ENCODE measurements at regions not wholly inside any gene's neighbourhood (a gene's known extent, or its start where the extent isn't known, plus 50 kb on each side); places are given as distances from the start of the nearest gene placed in this dataset.

DNA sequence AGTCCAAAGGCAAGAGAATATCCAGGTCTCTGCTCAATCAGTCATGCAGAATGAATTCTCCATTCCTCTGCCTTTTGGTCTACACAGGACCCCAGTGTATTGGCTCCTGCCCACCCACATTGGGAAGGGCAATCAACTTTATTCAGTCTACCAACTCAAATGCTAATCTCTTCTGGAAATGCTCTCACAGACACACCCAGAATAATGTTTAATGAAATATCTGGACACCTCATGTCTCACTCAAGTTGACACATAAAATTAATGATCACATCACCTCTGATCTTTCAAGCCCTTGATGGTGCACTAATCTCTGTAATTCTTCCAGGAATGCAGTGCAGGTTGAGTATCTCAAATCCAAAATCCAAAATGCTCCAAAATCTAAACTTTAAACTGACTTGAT lies 315.6 kb downstream of the HRH4 start:
- H3K27ac Mint-ChIP-seq = no peak overlapping the region
- H3K27me3 Mint-ChIP-seq = no peaks in the 10 kb centered on the region
- H3K9me3 Mint-ChIP-seq = no peaks in the 10 kb centered on the region
- H3K4me3 Mint-ChIP-seq = no peak overlapping the region
- H3K36me3 Mint-ChIP-seq (ENCODE audit: low read depth) = no peaks in the 10 kb centered on the region
- POLR2A ChIA-PET = no interaction called here
- intact Hi-C loops (cut with micrococcal nuclease) = no loop called here
- H3K4me1 Mint-ChIP-seq = no peaks in the 10 kb centered on the region
- ATAC-seq (ENCODE audit: low read depth) (no peak), DNase-seq (no peak)
- TF ChIP-seq, protein P1, sequence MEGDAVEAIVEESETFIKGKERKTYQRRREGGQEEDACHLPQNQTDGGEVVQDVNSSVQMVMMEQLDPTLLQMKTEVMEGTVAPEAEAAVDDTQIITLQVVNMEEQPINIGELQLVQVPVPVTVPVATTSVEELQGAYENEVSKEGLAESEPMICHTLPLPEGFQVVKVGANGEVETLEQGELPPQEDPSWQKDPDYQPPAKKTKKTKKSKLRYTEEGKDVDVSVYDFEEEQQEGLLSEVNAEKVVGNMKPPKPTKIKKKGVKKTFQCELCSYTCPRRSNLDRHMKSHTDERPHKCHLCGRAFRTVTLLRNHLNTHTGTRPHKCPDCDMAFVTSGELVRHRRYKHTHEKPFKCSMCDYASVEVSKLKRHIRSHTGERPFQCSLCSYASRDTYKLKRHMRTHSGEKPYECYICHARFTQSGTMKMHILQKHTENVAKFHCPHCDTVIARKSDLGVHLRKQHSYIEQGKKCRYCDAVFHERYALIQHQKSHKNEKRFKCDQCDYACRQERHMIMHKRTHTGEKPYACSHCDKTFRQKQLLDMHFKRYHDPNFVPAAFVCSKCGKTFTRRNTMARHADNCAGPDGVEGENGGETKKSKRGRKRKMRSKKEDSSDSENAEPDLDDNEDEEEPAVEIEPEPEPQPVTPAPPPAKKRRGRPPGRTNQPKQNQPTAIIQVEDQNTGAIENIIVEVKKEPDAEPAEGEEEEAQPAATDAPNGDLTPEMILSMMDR (IDR thresholded peaks at IDR 0.05) = no peak
- CTCF ChIA-PET = no interaction called here

DNA sequence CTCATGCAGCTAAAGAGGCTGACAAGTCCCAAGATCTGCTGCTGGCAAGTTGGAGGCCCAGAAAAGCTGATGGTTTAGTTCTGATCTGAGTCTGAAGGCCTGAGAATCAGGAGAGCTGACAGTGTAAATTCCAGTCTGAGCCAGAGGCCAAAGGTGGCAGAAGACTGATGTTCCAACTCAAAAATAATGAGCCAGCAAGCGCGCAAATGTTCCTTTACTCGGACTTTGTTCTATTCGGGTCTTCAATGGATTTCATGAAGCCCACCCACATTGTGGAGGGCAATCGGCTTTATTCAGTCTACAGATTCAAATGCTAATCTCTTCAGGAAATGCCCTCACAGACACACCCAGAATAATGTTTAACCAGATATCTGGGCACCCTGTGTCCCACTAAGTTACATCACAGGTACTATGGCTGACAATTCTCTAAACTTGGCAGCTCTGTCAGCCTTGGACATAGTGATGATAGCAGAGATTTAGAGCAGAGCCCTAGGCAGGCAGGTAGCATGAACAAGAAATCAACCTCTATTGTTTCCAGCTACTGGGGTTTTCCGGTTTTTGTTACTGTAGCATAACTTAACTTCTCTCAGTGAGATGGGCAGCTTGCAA lies 318.5 kb downstream of the HRH4 start:
- H3K27me3 Mint-ChIP-seq = peaks cover 4% of the 10 kb centered on the region
- CTCF ChIA-PET = no interaction called here
- ATAC-seq (ENCODE audit: low read depth) (no peak), DNase-seq (no peak)
- no peaks in the 10 kb centered on the region for H3K36me3 Mint-ChIP-seq (ENCODE audit: low read depth)
- no peaks in the 10 kb centered on the region for H3K4me1 Mint-ChIP-seq
- POLR2A ChIA-PET = no interaction called here
- no peaks in the 10 kb centered on the region for H3K9me3 Mint-ChIP-seq
- H3K4me3 Mint-ChIP-seq = no peak overlapping the region
- intact Hi-C loops (cut with micrococcal nuclease) = no loop called here
- TF ChIP-seq, protein P1 (IDR thresholded peaks at IDR 0.05) = no peak
- H3K27ac Mint-ChIP-seq = no peak overlapping the region

DNA sequence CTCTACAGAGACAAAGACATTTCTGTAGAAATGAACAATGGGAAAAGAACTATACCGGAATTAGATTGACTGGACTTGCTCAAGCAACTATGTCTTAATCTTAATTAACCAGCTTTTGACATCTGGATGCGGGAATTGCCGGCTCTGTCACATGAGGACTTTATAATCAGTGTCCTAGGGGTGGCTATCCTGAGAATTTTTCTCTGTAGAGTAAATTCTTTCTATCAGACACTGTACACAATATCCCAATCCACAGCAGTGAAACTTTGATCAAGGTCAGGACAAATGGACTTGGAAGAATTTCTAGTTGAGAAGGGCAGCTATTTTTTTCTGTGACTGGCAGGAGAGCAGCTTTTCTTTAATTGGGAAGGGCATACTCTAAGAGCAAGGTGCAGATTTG lies 322.1 kb downstream of the HRH4 start:
- CTCF ChIA-PET = no interaction called here

DNA sequence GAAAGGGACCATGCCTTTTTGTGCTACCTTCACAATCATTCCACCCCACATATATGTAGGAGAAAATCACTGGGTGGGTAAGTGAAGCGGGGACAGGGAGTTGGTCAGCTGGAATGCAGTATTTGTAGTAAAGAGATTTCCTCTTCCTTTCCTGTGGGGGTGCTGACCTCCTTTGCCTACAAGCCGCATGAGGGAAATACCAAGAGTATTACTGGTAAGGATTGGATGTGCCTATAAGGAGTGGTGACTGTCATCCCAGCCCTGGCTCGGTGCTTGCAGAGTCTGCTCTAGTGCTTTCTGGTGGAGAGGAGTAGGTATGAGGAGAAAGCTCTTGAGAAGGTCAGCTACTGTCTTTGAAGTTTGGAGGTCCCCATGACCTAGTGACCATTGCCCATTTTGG lies 324.6 kb downstream of the HRH4 start:
- H3K4me1 Mint-ChIP-seq = no peaks in the 10 kb centered on the region
- no peaks in the 10 kb centered on the region for H3K36me3 Mint-ChIP-seq (ENCODE audit: low read depth)
- intact Hi-C loops (cut with micrococcal nuclease) = no loop called here
- no peak overlapping the region for H3K27ac Mint-ChIP-seq
- H3K9me3 Mint-ChIP-seq = peaks cover 7% of the 10 kb centered on the region
- peaks cover 4% of the 10 kb centered on the region for H3K27me3 Mint-ChIP-seq
- TF ChIP-seq, protein P1 (IDR thresholded peaks at IDR 0.05) = no peak
- ATAC-seq (ENCODE audit: low read depth) (no peak), DNase-seq (no peak)
- ChIA-PET CTCF (no interaction called here), POLR2A (no interaction called here)
- no peak overlapping the region for H3K4me3 Mint-ChIP-seq

More for the DNA sequence above, 322.1 kb downstream of the HRH4 start:
- Mint-ChIP-seq H3K4me3 (no peak overlapping the region), H3K9me3 (no peaks in the 10 kb centered on the region), H3K4me1 (no peaks in the 10 kb centered on the region), H3K27ac (no peak overlapping the region), H3K27me3 (peaks cover 4% of the 10 kb centered on the region), H3K36me3 (ENCODE audit: low read depth) (no peaks in the 10 kb centered on the region)
- DNase-seq (no peak), ATAC-seq (ENCODE audit: low read depth) (no peak)
- intact Hi-C loops (cut with micrococcal nuclease) = no loop called here
- POLR2A ChIA-PET = no interaction called here
- TF ChIP-seq, protein P1 (IDR thresholded peaks at IDR 0.05) = no peak

DNA sequence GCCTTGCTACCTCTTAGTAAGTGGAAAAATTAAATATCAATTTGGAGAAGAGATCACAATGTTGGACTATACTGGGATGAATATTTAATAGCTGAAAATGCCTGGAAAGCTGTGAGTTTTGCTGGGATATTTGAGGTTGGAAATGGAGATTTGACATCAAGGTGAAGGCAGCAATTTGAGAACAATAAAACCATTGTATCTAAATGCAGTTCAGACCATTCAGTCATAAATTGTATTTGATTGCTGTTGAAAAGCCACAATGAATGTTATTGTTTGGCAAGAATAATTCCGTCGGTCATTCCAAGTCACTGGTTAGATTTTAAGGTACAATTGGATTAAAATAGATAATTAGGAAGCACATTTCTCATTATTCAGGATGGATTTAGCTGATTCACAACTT lies 325.6 kb downstream of the HRH4 start:
- peaks cover 4% of the 10 kb centered on the region for H3K27me3 Mint-ChIP-seq

More for the DNA sequence above, 325.6 kb downstream of the HRH4 start:
- ATAC-seq (ENCODE audit: low read depth) (no peak), DNase-seq (no peak)
- ChIA-PET POLR2A (no interaction called here), CTCF (no interaction called here)
- H3K9me3 Mint-ChIP-seq = peaks cover 7% of the 10 kb centered on the region
- TF ChIP-seq, protein P1 (IDR thresholded peaks at IDR 0.05) = no peak
- H3K4me1 Mint-ChIP-seq = no peaks in the 10 kb centered on the region
- H3K36me3 Mint-ChIP-seq (ENCODE audit: low read depth) = no peaks in the 10 kb centered on the region
- no peak overlapping the region for H3K27ac Mint-ChIP-seq
- H3K4me3 Mint-ChIP-seq = no peak overlapping the region
- intact Hi-C loops (cut with micrococcal nuclease) = no loop called here

All from activated B cell treated with CpG ODN at 0.5 μM for 24 hours (primary cell).